K562 (cell line): ENCODE measurements at regions not wholly inside any gene's neighbourhood (a gene's known extent, or its start where the extent isn't known, plus 50 kb on each side); places are given as distances from the start of the nearest gene placed in this dataset.

Experiments used
- ATF6 ChIP-seq: sonication (generic); formaldehyde crosslinking; IDR thresholded peaks from 2 replicates; pipeline ENCODE4 v1.4.0; 2020; ENCODE audit warnings: mild to moderate bottlenecking, missing genetic modification reagents
- CBX5 ChIP-seq: IDR thresholded peaks from 2 replicates; pipeline ENCODE4 v1.6.1; 2014; ENCODE audit warnings: low read depth, borderline replicate concordance
- CREB3 ChIP-seq: fragments of 450-650 bp; conservative IDR thresholded peaks from 2 replicates; pipeline ENCODE4 v1.6.1; 2016; ENCODE audit warnings: missing genetic modification characterization, low read depth, mild to moderate bottlenecking, missing compliant biosample characterization, moderate library complexity
- DNMT1 ChIP-seq: fragments of 450-650 bp; IDR thresholded peaks from 2 replicates; pipeline ENCODE4 v1.6.1; 2016; ENCODE audit warnings: antibody characterized with exemption, mild to moderate bottlenecking
- ELF2 ChIP-seq: fragments of 250-450 bp; sonication (Bioruptor Pico); IDR thresholded peaks from 2 replicates; pipeline ENCODE4 v1.5.0; 2021; ENCODE audit warnings: mild to moderate bottlenecking
- FOSL1 ChIP-seq: fragments of 200-800 bp; sonication (Bioruptor generic); conservative IDR thresholded peaks from 2 replicates; pipeline ENCODE4 v1.6.1; 2016; ENCODE audit warnings: missing genetic modification characterization, missing compliant biosample characterization
- GATAD2B ChIP-seq: fragments of 450-650 bp; IDR thresholded peaks from 2 replicates; pipeline ENCODE4 v1.6.1; 2017; ENCODE audit warnings: mild to moderate bottlenecking, borderline replicate concordance
- HSF4 ChIP-seq: fragments of 250-450 bp; sonication (Bioruptor Pico); IDR thresholded peaks from 2 replicates; pipeline ENCODE4 v2.1.2; 2022; ENCODE audit warnings: mild to moderate bottlenecking, moderate library complexity, borderline replicate concordance
- MAZ ChIP-seq, 2 experiments: fragments of 450-650 bp in 1 of 2; sonication (generic) in 1 of 2; formaldehyde crosslinking; IDR thresholded peaks in 1 of 2; conservative IDR thresholded peaks in 1 of 2; 2 replicates each; pipeline versions ENCODE4 v1.4.0 to v1.5.0; 2020; ENCODE audit warnings: mild to moderate bottlenecking in 1 of 2, missing genetic modification reagents in 1 of 2
- MECOM ChIP-seq: fragments of 250-450 bp; sonication (Bioruptor Pico); IDR thresholded peaks from 2 replicates; pipeline ENCODE4 v1.8.0; 2022; ENCODE audit warnings: inconsistent platforms
- MLLT1 ChIP-seq, 2 experiments: fragments of 450-650 bp; IDR thresholded peaks; 2 replicates each; pipeline ENCODE4 v1.6.1; 2016
- PRMT5 ChIP-seq: sonication (generic); formaldehyde crosslinking; IDR thresholded peaks from 2 replicates; pipeline ENCODE4 v1.5.0; 2020; ENCODE audit warnings: missing genetic modification reagents
- ZBTB26 ChIP-seq: fragments of 450-650 bp; formaldehyde crosslinking; IDR thresholded peaks from 2 replicates; pipeline ENCODE4 v1.4.0; 2022; ENCODE audit warnings: missing genetic modification characterization
- TF ChIP-seq, protein P1 (sequence below): sonication (generic); formaldehyde crosslinking; IDR thresholded peaks from 2 replicates; pipeline ENCODE4 v1.9.0; 2022; ENCODE audit warnings: mild to moderate bottlenecking, missing genetic modification reagents
- TF ChIP-seq, protein P2 (sequence below): sonication (generic); formaldehyde crosslinking; IDR thresholded peaks from 2 replicates; pipeline ENCODE4 v1.9.0; 2022; ENCODE audit warnings: mild to moderate bottlenecking, missing genetic modification reagents
- TF ChIP-seq, protein P3 (sequence below): sonication (generic); formaldehyde crosslinking; IDR thresholded peaks from 2 replicates; pipeline ENCODE4 v1.8.0; 2022; ENCODE audit warnings: missing genetic modification reagents, mild to moderate bottlenecking, borderline replicate concordance
- TF ChIP-seq, protein P4 (sequence below): sonication (generic); formaldehyde crosslinking; IDR thresholded peaks from 2 replicates; pipeline ENCODE4 v1.8.0; 2022; ENCODE audit warnings: mild to moderate bottlenecking, missing genetic modification reagents

GRCh38 chr16:85227946-85228862 lies 115.9 kb upstream of the CIBAR2 start (continued):
- TF ChIP-seq, protein P1, sequence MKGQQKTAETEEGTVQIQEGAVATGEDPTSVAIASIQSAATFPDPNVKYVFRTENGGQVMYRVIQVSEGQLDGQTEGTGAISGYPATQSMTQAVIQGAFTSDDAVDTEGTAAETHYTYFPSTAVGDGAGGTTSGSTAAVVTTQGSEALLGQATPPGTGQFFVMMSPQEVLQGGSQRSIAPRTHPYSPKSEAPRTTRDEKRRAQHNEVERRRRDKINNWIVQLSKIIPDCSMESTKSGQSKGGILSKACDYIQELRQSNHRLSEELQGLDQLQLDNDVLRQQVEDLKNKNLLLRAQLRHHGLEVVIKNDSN (CRISPR knock-in tag), result 0 out of 2 replicates have a peak, but pooled peaks have one; percentile 11
- no peak for TF ChIP-seq DNMT1
- TF ChIP-seq FOSL1 (tag), result peak; percentile 44
- TF ChIP-seq MAZ (CRISPR knock-in tag; conservative IDR thresholded peaks at IDR 0.05 in 1 of 2, IDR thresholded peaks at IDR 0.05 in 1 of 2), result peak in 1 of 2 experiments; percentile 63; a peak in 1 of 4 replicates
- no peak for TF ChIP-seq ZBTB26 (CRISPR knock-in tag)
- TF ChIP-seq GATAD2B, result no peak
- no peak for TF ChIP-seq CBX5
- no peak for TF ChIP-seq ELF2 (CRISPR knock-in tag)
- no peak for TF ChIP-seq ATF6
- no peak for TF ChIP-seq MECOM (CRISPR knock-in tag)
- TF ChIP-seq MLLT1 (IDR thresholded peaks at IDR 0.05), result no peak
- TF ChIP-seq HSF4, result no peak
- TF ChIP-seq, protein P2, sequence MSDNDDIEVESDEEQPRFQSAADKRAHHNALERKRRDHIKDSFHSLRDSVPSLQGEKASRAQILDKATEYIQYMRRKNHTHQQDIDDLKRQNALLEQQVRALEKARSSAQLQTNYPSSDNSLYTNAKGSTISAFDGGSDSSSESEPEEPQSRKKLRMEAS, result peak; percentile 46
- TF ChIP-seq CREB3 (tag), result no peak
- TF ChIP-seq, protein P3, sequence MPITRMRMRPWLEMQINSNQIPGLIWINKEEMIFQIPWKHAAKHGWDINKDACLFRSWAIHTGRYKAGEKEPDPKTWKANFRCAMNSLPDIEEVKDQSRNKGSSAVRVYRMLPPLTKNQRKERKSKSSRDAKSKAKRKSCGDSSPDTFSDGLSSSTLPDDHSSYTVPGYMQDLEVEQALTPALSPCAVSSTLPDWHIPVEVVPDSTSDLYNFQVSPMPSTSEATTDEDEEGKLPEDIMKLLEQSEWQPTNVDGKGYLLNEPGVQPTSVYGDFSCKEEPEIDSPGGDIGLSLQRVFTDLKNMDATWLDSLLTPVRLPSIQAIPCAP, result no peak
- TF ChIP-seq, protein P4, sequence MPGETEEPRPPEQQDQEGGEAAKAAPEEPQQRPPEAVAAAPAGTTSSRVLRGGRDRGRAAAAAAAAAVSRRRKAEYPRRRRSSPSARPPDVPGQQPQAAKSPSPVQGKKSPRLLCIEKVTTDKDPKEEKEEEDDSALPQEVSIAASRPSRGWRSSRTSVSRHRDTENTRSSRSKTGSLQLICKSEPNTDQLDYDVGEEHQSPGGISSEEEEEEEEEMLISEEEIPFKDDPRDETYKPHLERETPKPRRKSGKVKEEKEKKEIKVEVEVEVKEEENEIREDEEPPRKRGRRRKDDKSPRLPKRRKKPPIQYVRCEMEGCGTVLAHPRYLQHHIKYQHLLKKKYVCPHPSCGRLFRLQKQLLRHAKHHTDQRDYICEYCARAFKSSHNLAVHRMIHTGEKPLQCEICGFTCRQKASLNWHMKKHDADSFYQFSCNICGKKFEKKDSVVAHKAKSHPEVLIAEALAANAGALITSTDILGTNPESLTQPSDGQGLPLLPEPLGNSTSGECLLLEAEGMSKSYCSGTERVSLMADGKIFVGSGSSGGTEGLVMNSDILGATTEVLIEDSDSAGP (CRISPR knock-in tag), result no peak
- TF ChIP-seq PRMT5 (CRISPR knock-in tag), result no peak
